NB4 (cell line): ENCODE measurements at regions not wholly inside any gene's neighbourhood (a gene's known extent, or its start where the extent isn't known, plus 50 kb on each side); places are given as distances from the start of the nearest gene placed in this dataset.

Experiments used
- CTCF ChIP-seq: IDR thresholded peaks from one replicate; pipeline ENCODE4 v1.5.1; 2012; ENCODE audit warnings: low read depth, low read length
- MYC ChIP-seq: IDR thresholded peaks from 2 replicates; pipeline ENCODE4 v1.6.1; 2011; ENCODE audit warnings: low read depth, low read length

- no peak for TF ChIP-seq CTCF
- TF ChIP-seq MYC = no peak
These were observed 232.7 kb downstream of the ADGRG6 start for GRCh38 chr6:142534484-142534883.
